Activated T-helper 2 cell treated with anti-CD3 and anti-CD28 coated beads, Interferon-gamma antibody, Interleukin-2, Interleukin-4, amounts not matched to agents 10 μg/mL and 5 μg/mL and 100 μg/mL, durations not matched to agents 14 hours and 24 hours and 36 hours (primary cell): ENCODE measurements at regions not wholly inside any gene's neighbourhood (a gene's known extent, or its start where the extent isn't known, plus 50 kb on each side); places are given as distances from the start of the nearest gene placed in this dataset.

Source experiments
- DNase-seq: peaks from one replicate; pipeline ENCODE4 v3.0.0; 2021; ENCODE audit warnings: low spot score
- H3K27ac Mint-ChIP-seq: one replicate; pipeline ENCODE4 v1.8.0; 2021; ENCODE audit warnings: mixed read lengths
- H3K27me3 Mint-ChIP-seq: one replicate; pipeline ENCODE4 v1.8.0; 2021; ENCODE audit warnings: low read depth, mixed read lengths
- H3K36me3 Mint-ChIP-seq: one replicate; pipeline ENCODE4 v1.8.0; 2021; ENCODE audit warnings: low read depth, mixed read lengths
- H3K4me1 Mint-ChIP-seq: one replicate; pipeline ENCODE4 v1.8.0; 2021; ENCODE audit warnings: low read depth, mixed read lengths
- H3K4me3 Mint-ChIP-seq: one replicate; pipeline ENCODE4 v1.8.0; 2021; ENCODE audit warnings: low read depth, mild to moderate bottlenecking, moderate library complexity, mixed read lengths
- H3K9me3 Mint-ChIP-seq: one replicate; pipeline ENCODE4 v1.8.0; 2021; ENCODE audit warnings: mixed read lengths
- intact Hi-C: fragments of 100-400 bp; cut with micrococcal nuclease; formaldehyde crosslinking; loops from one replicate; pipeline ENCODE4 v1.15.1; 2023

- Mint-ChIP-seq H3K27ac (no peak overlapping the region), H3K4me1 (no peaks in the 10 kb centered on the region), H3K36me3 (no peaks in the 10 kb centered on the region), H3K9me3 (peaks cover 4% of the 10 kb centered on the region), H3K27me3 (no peaks in the 10 kb centered on the region), H3K4me3 (no peak overlapping the region)
- DNase-seq: no peak
- intact Hi-C loops: no loop called here
Measured at GRCh38 chr2:228678110-228678509, 496.6 kb upstream of the SPHKAP start.

GRCh38 chr2:228675646-228676045 is 494.2 kb upstream of the SPHKAP start:
- H3K9me3 Mint-ChIP-seq: peaks cover 3% of the 10 kb centered on the region
- no peaks in the 10 kb centered on the region for H3K36me3 Mint-ChIP-seq
- no peaks in the 10 kb centered on the region for H3K27me3 Mint-ChIP-seq
- no peaks in the 10 kb centered on the region for H3K4me1 Mint-ChIP-seq
- no peak for DNase-seq
- no peak overlapping the region for H3K27ac Mint-ChIP-seq
- H3K4me3 Mint-ChIP-seq: no peak overlapping the region
- intact Hi-C loops: no loop called here

- no peak overlapping the region for H3K27ac Mint-ChIP-seq
- no peak for DNase-seq
Measured at GRCh38 chr2:228675091-228675490, 493.6 kb upstream of the SPHKAP start.

GRCh38 chr2:228673876-228674554 is 492.5 kb upstream of the SPHKAP start:
- intact Hi-C loops: no loop called here
- Mint-ChIP-seq H3K4me3 (no peak overlapping the region), H3K9me3 (peaks cover 3% of the 10 kb centered on the region), H3K27me3 (no peaks in the 10 kb centered on the region), H3K27ac (no peak overlapping the region), H3K4me1 (no peaks in the 10 kb centered on the region), H3K36me3 (no peaks in the 10 kb centered on the region)
- DNase-seq: no peak

More at GRCh38 chr2:228675091-228675490, 493.6 kb upstream of the SPHKAP start:
- intact Hi-C loops: no loop called here
- H3K4me3 Mint-ChIP-seq: no peak overlapping the region
- no peaks in the 10 kb centered on the region for H3K27me3 Mint-ChIP-seq
- no peaks in the 10 kb centered on the region for H3K4me1 Mint-ChIP-seq
- peaks cover 3% of the 10 kb centered on the region for H3K9me3 Mint-ChIP-seq
- H3K36me3 Mint-ChIP-seq: no peaks in the 10 kb centered on the region

GRCh38 chr2:228669690-228670089 is 488.2 kb upstream of the SPHKAP start:
- intact Hi-C loops: no loop called here
- Mint-ChIP-seq H3K4me3 (no peak overlapping the region), H3K27me3 (no peaks in the 10 kb centered on the region), H3K36me3 (no peaks in the 10 kb centered on the region), H3K9me3 (peaks cover 5% of the 10 kb centered on the region), H3K27ac (no peak overlapping the region), H3K4me1 (no peaks in the 10 kb centered on the region)
- DNase-seq: no peak

GRCh38 chr2:228665232-228665631 is 483.7 kb upstream of the SPHKAP start:
- intact Hi-C loops: no loop called here
- H3K4me3 Mint-ChIP-seq: no peak overlapping the region
- DNase-seq: no peak
- no peaks in the 10 kb centered on the region for H3K27me3 Mint-ChIP-seq
- peaks cover 9% of the 10 kb centered on the region for H3K9me3 Mint-ChIP-seq
- H3K4me1 Mint-ChIP-seq: no peaks in the 10 kb centered on the region
- H3K27ac Mint-ChIP-seq: no peak overlapping the region
- H3K36me3 Mint-ChIP-seq: no peaks in the 10 kb centered on the region

GRCh38 chr2:228658998-228659397 is 477.5 kb upstream of the SPHKAP start:
- Mint-ChIP-seq H3K36me3 (no peaks in the 10 kb centered on the region), H3K27me3 (no peaks in the 10 kb centered on the region), H3K4me1 (no peaks in the 10 kb centered on the region), H3K4me3 (no peak overlapping the region), H3K9me3 (peaks cover 4% of the 10 kb centered on the region), H3K27ac (no peak overlapping the region)
- intact Hi-C loops: no loop called here
- DNase-seq: no peak

- Mint-ChIP-seq H3K27ac (no peak overlapping the region), H3K36me3 (no peaks in the 10 kb centered on the region), H3K4me3 (no peak overlapping the region), H3K9me3 (no peaks in the 10 kb centered on the region), H3K4me1 (no peaks in the 10 kb centered on the region), H3K27me3 (no peaks in the 10 kb centered on the region)
- intact Hi-C loops: no loop called here
- no peak for DNase-seq
Measured at GRCh38 chr2:228657807-228658402, 476.4 kb upstream of the SPHKAP start.

GRCh38 chr2:228655331-228655730 is 473.8 kb upstream of the SPHKAP start:
- Mint-ChIP-seq H3K27ac (no peak overlapping the region), H3K9me3 (no peaks in the 10 kb centered on the region), H3K4me1 (no peaks in the 10 kb centered on the region), H3K4me3 (no peak overlapping the region), H3K36me3 (no peaks in the 10 kb centered on the region), H3K27me3 (no peaks in the 10 kb centered on the region)
- no peak for DNase-seq
- intact Hi-C loops: no loop called here

- Mint-ChIP-seq H3K4me3 (no peak overlapping the region), H3K4me1 (no peaks in the 10 kb centered on the region), H3K9me3 (no peaks in the 10 kb centered on the region), H3K36me3 (no peaks in the 10 kb centered on the region), H3K27ac (no peak overlapping the region), H3K27me3 (no peaks in the 10 kb centered on the region)
- intact Hi-C loops: no loop called here
- no peak for DNase-seq
Measured at GRCh38 chr2:228654707-228655106, 473.2 kb upstream of the SPHKAP start.

GRCh38 chr2:228653884-228654283 is 472.4 kb upstream of the SPHKAP start:
- H3K4me3 Mint-ChIP-seq: no peak overlapping the region
- intact Hi-C loops: no loop called here
- H3K4me1 Mint-ChIP-seq: no peaks in the 10 kb centered on the region
- no peaks in the 10 kb centered on the region for H3K9me3 Mint-ChIP-seq
- H3K36me3 Mint-ChIP-seq: no peaks in the 10 kb centered on the region
- DNase-seq: no peak
- no peak overlapping the region for H3K27ac Mint-ChIP-seq
- no peaks in the 10 kb centered on the region for H3K27me3 Mint-ChIP-seq

GRCh38 chr2:228652366-228652765 is 470.9 kb upstream of the SPHKAP start:
- intact Hi-C loops: no loop called here
- Mint-ChIP-seq H3K36me3 (no peaks in the 10 kb centered on the region), H3K4me1 (no peaks in the 10 kb centered on the region), H3K9me3 (no peaks in the 10 kb centered on the region), H3K27ac (no peak overlapping the region), H3K4me3 (no peak overlapping the region), H3K27me3 (no peaks in the 10 kb centered on the region)
- DNase-seq: no peak

- Mint-ChIP-seq H3K4me1 (no peaks in the 10 kb centered on the region), H3K4me3 (no peak overlapping the region), H3K36me3 (no peaks in the 10 kb centered on the region), H3K9me3 (peaks cover 6% of the 10 kb centered on the region), H3K27ac (no peak overlapping the region), H3K27me3 (no peaks in the 10 kb centered on the region)
- intact Hi-C loops: no loop called here
- no peak for DNase-seq
Measured at GRCh38 chr2:228649876-228650275, 468.4 kb upstream of the SPHKAP start.
